ENCODE measurements at regions not wholly inside any gene's neighbourhood (a gene's known extent, or its start where the extent isn't known, plus 50 kb on each side); places are given as distances from the start of the nearest gene placed in this dataset.

DNA sequence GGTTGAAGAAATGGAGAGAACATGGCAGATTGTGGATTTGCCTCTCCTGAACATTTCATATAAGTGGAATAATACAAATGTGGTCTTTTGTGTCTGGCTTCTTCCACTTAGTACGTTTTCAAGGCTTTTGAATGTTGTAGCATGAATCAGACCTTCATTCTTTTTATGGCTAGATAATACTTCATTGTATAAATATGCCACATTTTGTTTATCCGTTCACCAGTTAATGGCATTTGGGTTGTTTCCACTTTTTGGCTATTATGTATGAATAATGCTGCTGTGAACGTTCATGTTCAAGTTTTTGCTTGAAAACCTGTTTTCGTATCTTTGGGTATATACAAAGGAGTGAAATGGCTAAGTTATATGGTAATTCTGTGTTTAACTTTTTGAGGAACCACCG, 130.4 kb downstream of the TANC2 start:
- Histone ChIP-seq H3K4me3 (no peak overlapping the region), H3K36me3 (no peaks in the 10 kb centered on the region), H3K27ac (replicated peaks in 1 of 4) (no peak overlapping the region), H3K27me3 (no peaks in the 10 kb centered on the region), H3K4me1 (peaks cover 0 to 18% (median 12%) of the 10 kb centered on the region in 4 donors), H3K9me3 (no peaks in the 10 kb centered on the region)
- WGBS = 47% methylated on average over 5 of the region's 5 CpGs
- intact Hi-C loops (cut with DNase I) = no loop called here
- no peak for DNase-seq (ENCODE audit: extremely low spot score)
- TF ChIP-seq POLR2A (IDR thresholded peaks at IDR 0.05; ENCODE audit: low read depth) (no peak), POLR2AphosphoS5 (IDR thresholded peaks at IDR 0.05) (no peak), EP300 (IDR thresholded peaks at IDR 0.05) (no peak)
- TF ChIP-seq, protein P1, sequence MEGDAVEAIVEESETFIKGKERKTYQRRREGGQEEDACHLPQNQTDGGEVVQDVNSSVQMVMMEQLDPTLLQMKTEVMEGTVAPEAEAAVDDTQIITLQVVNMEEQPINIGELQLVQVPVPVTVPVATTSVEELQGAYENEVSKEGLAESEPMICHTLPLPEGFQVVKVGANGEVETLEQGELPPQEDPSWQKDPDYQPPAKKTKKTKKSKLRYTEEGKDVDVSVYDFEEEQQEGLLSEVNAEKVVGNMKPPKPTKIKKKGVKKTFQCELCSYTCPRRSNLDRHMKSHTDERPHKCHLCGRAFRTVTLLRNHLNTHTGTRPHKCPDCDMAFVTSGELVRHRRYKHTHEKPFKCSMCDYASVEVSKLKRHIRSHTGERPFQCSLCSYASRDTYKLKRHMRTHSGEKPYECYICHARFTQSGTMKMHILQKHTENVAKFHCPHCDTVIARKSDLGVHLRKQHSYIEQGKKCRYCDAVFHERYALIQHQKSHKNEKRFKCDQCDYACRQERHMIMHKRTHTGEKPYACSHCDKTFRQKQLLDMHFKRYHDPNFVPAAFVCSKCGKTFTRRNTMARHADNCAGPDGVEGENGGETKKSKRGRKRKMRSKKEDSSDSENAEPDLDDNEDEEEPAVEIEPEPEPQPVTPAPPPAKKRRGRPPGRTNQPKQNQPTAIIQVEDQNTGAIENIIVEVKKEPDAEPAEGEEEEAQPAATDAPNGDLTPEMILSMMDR (IDR thresholded peaks at IDR 0.05) = no peak

DNA sequence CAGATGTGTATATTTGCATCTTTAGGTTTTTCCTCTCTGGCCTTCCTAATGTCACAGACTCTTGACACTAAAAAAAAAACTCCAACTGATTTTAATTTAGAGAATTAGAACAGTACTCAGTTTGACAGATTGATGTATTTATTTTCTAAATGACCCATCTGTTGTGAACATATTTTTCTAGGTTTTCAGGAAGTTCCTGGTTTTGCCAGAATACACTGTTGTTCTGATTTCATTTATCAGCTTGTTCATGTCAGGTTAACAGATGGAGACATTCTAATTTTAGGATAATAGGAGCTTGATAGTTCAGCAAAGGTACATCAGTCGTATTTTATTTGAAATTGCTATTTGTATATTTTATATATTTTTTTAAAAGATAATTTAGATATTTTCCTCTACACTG, 133.4 kb downstream of the TANC2 start:
- 75% methylated on average over 1 of the region's 1 CpG for WGBS
- Histone ChIP-seq H3K4me3 (no peak overlapping the region), H3K4me1 (peaks cover 0 to 18% (median 12%) of the 10 kb centered on the region in 4 donors), H3K27me3 (no peaks in the 10 kb centered on the region), H3K36me3 (no peaks in the 10 kb centered on the region), H3K9me3 (no peaks in the 10 kb centered on the region), H3K27ac (replicated peaks in 1 of 4) (no peak overlapping the region)
- DNase-seq (ENCODE audit: extremely low spot score) = no peak
- intact Hi-C loops (cut with DNase I) = no loop called here
- TF ChIP-seq EP300 (IDR thresholded peaks at IDR 0.05) (no peak), POLR2A (IDR thresholded peaks at IDR 0.05; ENCODE audit: low read depth) (no peak), POLR2AphosphoS5 (IDR thresholded peaks at IDR 0.05) (no peak)
- TF ChIP-seq, protein P1 (IDR thresholded peaks at IDR 0.05) = no peak

DNA sequence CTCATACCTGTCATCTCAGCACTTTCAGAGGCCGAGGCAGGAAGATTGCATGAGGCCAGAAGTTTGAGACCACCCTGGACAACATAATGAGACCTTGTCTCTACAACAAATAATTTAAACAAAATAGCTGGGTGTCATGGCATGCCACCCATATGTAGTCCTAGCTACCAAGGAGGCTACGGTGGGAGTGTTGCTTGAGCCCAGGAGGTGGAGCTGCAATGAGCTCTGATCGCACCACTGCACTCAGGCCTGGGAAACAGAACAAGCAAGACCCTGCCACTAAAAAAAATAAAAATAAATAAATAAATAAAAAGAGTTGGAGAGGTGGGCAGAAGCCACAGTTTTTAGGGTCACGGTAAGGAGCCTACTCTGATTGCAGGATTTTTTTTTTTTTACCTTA, 136.0 kb downstream of the TANC2 start:
- no peaks in the 10 kb centered on the region for H3K36me3 ChIP-seq
- peaks cover 0 to under 1% (median 0%) of the 10 kb centered on the region in 4 donors for H3K4me1 ChIP-seq
- no peak overlapping the region for H3K27ac ChIP-seq (replicated peaks in 1 of 4)
- no peaks in the 10 kb centered on the region for H3K27me3 ChIP-seq
- intact Hi-C loops (cut with DNase I) = no loop called here
- no peak for DNase-seq (ENCODE audit: extremely low spot score)
- no peak for TF ChIP-seq EP300 (IDR thresholded peaks at IDR 0.05)
- no peak for TF ChIP-seq POLR2AphosphoS5 (IDR thresholded peaks at IDR 0.05)
- TF ChIP-seq, protein P1 (IDR thresholded peaks at IDR 0.05) = no peak
- no peak for TF ChIP-seq POLR2A (IDR thresholded peaks at IDR 0.05; ENCODE audit: low read depth)
- WGBS = 97% methylated on average over 4 of the region's 4 CpGs
- no peak overlapping the region for H3K4me3 ChIP-seq
- H3K9me3 ChIP-seq = no peaks in the 10 kb centered on the region

DNA sequence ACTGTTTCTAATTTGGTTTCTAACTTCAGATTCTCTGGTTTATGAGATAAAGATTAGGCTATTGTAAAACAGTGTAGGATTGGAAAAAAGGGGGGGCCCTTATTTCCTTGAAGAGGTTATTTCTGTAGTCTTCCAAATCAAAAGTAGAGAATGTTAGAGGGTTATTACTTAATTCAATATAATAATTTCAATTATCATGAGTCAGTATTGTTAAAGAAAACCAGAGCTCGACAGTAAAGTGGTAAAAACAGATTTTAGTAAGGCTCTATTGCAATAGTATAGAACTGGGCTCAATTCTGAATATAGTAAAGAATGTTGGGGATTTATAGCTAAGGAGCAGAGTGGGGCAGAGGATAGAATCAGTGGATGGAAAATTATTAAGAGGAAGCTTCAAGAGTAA, 140.0 kb downstream of the TANC2 start:
- DNase-seq (ENCODE audit: extremely low spot score) = no peak
- Histone ChIP-seq H3K27ac (replicated peaks in 1 of 4) (no peak overlapping the region), H3K9me3 (no peaks in the 10 kb centered on the region), H3K27me3 (no peaks in the 10 kb centered on the region), H3K36me3 (no peaks in the 10 kb centered on the region), H3K4me1 (no peaks in the 10 kb centered on the region), H3K4me3 (no peak overlapping the region)
- WGBS = 98% methylated on average over 1 of the region's 1 CpG
- intact Hi-C loops (cut with DNase I) = no loop called here
- no peak for TF ChIP-seq POLR2AphosphoS5 (IDR thresholded peaks at IDR 0.05)
- TF ChIP-seq POLR2A (IDR thresholded peaks at IDR 0.05; ENCODE audit: low read depth) = no peak
- TF ChIP-seq, protein P1 (IDR thresholded peaks at IDR 0.05) = no peak
- TF ChIP-seq EP300 (IDR thresholded peaks at IDR 0.05) = no peak

GRCh38 chr17:63109661-63110060, 143.6 kb downstream of the TANC2 start:
- H3K4me3 ChIP-seq = no peak overlapping the region
- no peaks in the 10 kb centered on the region for H3K27me3 ChIP-seq
- DNase-seq (ENCODE audit: extremely low spot score) = no peak
- WGBS = 73% methylated on average over 2 of the region's 2 CpGs
- no peaks in the 10 kb centered on the region for H3K36me3 ChIP-seq
- H3K27ac ChIP-seq (replicated peaks in 1 of 4) = no peak overlapping the region
- no peaks in the 10 kb centered on the region for H3K9me3 ChIP-seq
- intact Hi-C loops (cut with DNase I) = no loop called here
- no peaks in the 10 kb centered on the region for H3K4me1 ChIP-seq
- no peak for TF ChIP-seq EP300 (IDR thresholded peaks at IDR 0.05)
- TF ChIP-seq POLR2AphosphoS5 (IDR thresholded peaks at IDR 0.05) = no peak
- TF ChIP-seq, protein P1 (IDR thresholded peaks at IDR 0.05) = no peak
- no peak for TF ChIP-seq POLR2A (IDR thresholded peaks at IDR 0.05; ENCODE audit: low read depth)
